ENCODE measurements at regions not wholly inside any gene's neighbourhood (a gene's known extent, or its start where the extent isn't known, plus 50 kb on each side); places are given as distances from the start of the nearest gene placed in this dataset.

- H3K36me3 Mint-ChIP-seq = peaks cover 5% of the 10 kb centered on the region; the same call in 1 of the 2 replicates
- CTCF ChIA-PET = no interaction called here
- ATAC-seq = no peak
Observed at GRCh38 chr1:191490303-191490702, 668.0 kb upstream of the RGS18 start.

GRCh38 chr1:191495040-191495439, 663.2 kb upstream of the RGS18 start:
- Mint-ChIP-seq H3K36me3 (no peaks in the 10 kb centered on the region), H3K27ac (no peak overlapping the region), H3K4me1 (no peaks in the 10 kb centered on the region), H3K4me3 (no peak overlapping the region), H3K9me3 (peaks cover under 1% of the 10 kb centered on the region), H3K27me3 (ENCODE audit: low read depth) (no peaks in the 10 kb centered on the region)
- TF ChIP-seq JAZF1 (CRISPR knock-in tag; IDR thresholded peaks at IDR 0.05) = no peak
- ChIA-PET POLR2A (no interaction called here), CTCF (no interaction called here)
- no peak for DNase-seq (ENCODE audit: low spot score)
- ATAC-seq = no peak

More at GRCh38 chr1:191490303-191490702, 668.0 kb upstream of the RGS18 start:
- no peak for TF ChIP-seq ZBTB43 (CRISPR knock-in tag; IDR thresholded peaks at IDR 0.05)
- no peak for TF ChIP-seq ZNF121 (CRISPR knock-in tag; IDR thresholded peaks at IDR 0.05)
- no peak for TF ChIP-seq FOXP1 (CRISPR knock-in tag; IDR thresholded peaks at IDR 0.05; ENCODE audit: borderline replicate concordance)
- TF ChIP-seq ATF3 (CRISPR knock-in tag; conservative IDR thresholded peaks at IDR 0.05) = no peak
- TF ChIP-seq GRHL2 (CRISPR knock-in tag; IDR thresholded peaks at IDR 0.05; ENCODE audit: insufficient replicate concordance, severe bottlenecking) = no peak
- TF ChIP-seq ESRRA (CRISPR knock-in tag; IDR thresholded peaks at IDR 0.05; ENCODE audit: borderline replicate concordance) = no peak
- TF ChIP-seq FOXP4 (CRISPR knock-in tag; IDR thresholded peaks at IDR 0.05) = no peak
- no peak for TF ChIP-seq ZNF532 (CRISPR knock-in tag; IDR thresholded peaks at IDR 0.05; ENCODE audit: borderline replicate concordance)
- Mint-ChIP-seq H3K27ac (no peak overlapping the region), H3K9me3 (peaks cover 33% of the 10 kb centered on the region), H3K4me3 (no peak overlapping the region), H3K27me3 (ENCODE audit: low read depth) (no peaks in the 10 kb centered on the region), H3K4me1 (no peaks in the 10 kb centered on the region)
- no peak for DNase-seq (ENCODE audit: low spot score)
- POLR2A ChIA-PET = no interaction called here

- Mint-ChIP-seq H3K4me3 (no peak overlapping the region), H3K36me3 (no peaks in the 10 kb centered on the region), H3K4me1 (no peaks in the 10 kb centered on the region), H3K9me3 (no peaks in the 10 kb centered on the region), H3K27me3 (ENCODE audit: low read depth) (no peaks in the 10 kb centered on the region), H3K27ac (no peak overlapping the region)
- ChIA-PET POLR2A (no interaction called here), CTCF (no interaction called here)
- DNase-seq (ENCODE audit: low spot score) (no peak), ATAC-seq (no peak)
- TF ChIP-seq ATF6 (CRISPR knock-in tag; IDR thresholded peaks at IDR 0.05) (no peak), E2F5 (CRISPR knock-in tag; IDR thresholded peaks at IDR 0.05) (no peak), NR1H2 (CRISPR knock-in tag; IDR thresholded peaks at IDR 0.05) (no peak), MYBL2 (CRISPR knock-in tag; IDR thresholded peaks at IDR 0.05) (no peak), SMAD3 (CRISPR knock-in tag; IDR thresholded peaks at IDR 0.05; ENCODE audit: borderline replicate concordance) (no peak), ZNF512 (CRISPR knock-in tag; IDR thresholded peaks at IDR 0.05; ENCODE audit: borderline replicate concordance) (no peak), ZNF281 (CRISPR knock-in tag; IDR thresholded peaks at IDR 0.05) (no peak)
Observed at GRCh38 chr1:191498318-191498717, 659.9 kb upstream of the RGS18 start.
